ENCODE measurements at regions not wholly inside any gene's neighbourhood (a gene's known extent, or its start where the extent isn't known, plus 50 kb on each side); places are given as distances from the start of the nearest gene placed in this dataset.

GRCh38 chr16:51665436-51665998 is 514.4 kb upstream of the SALL1 start:
- DNase-seq = no peak
- peaks cover 0 to 20% (median 0%) of the 10 kb centered on the region in 3 donors for H3K27me3 ChIP-seq (ENCODE audit: control insufficient read depth in 3 of 3, insufficient read depth in 3 of 3, low read length in 2 of 3)
- no peak overlapping the region for H3K27ac ChIP-seq (ENCODE audit: low read depth in 1 of 2, low read length in 1 of 2)
- H3K36me3 ChIP-seq (ENCODE audit: control insufficient read depth in 4 of 4, insufficient read depth in 4 of 4, low read length in 4 of 4) = no peaks in the 10 kb centered on the region
- no peak overlapping the region for H3K4me3 ChIP-seq
- no peak for ATAC-seq (ENCODE audit: insufficient read depth, low FRiP score)
- WGBS, 2 donors = 90 to 93% methylated on average over 7 of the region's 7 CpGs
- no peak overlapping the region for H3K9ac ChIP-seq (ENCODE audit: insufficient read depth in 1 of 2, low read length in 2 of 2)
- TF ChIP-seq CTCF (IDR thresholded peaks at IDR 0.05; ENCODE audit: control extremely low read depth, extremely low read depth) = no peak
- no peaks in the 10 kb centered on the region for H3K9me3 ChIP-seq (ENCODE audit: control insufficient read depth in 4 of 4, insufficient read depth in 3 of 4, low read length in 3 of 4)
- no peaks in the 10 kb centered on the region for H3K4me1 ChIP-seq (ENCODE audit: control insufficient read depth in 5 of 5, insufficient read depth in 5 of 5, low read length in 5 of 5)

- H3K9ac ChIP-seq (ENCODE audit: insufficient read depth in 1 of 2, low read length in 2 of 2) = no peak overlapping the region
- no peak for ATAC-seq (ENCODE audit: insufficient read depth, low FRiP score)
- H3K27me3 ChIP-seq (ENCODE audit: control insufficient read depth in 3 of 3, insufficient read depth in 3 of 3, low read length in 2 of 3) = peaks cover 0 to 6% (median 0%) of the 10 kb centered on the region in 3 donors
- no peaks in the 10 kb centered on the region for H3K4me1 ChIP-seq (ENCODE audit: control insufficient read depth in 5 of 5, insufficient read depth in 5 of 5, low read length in 5 of 5)
- no peak overlapping the region for H3K4me3 ChIP-seq
- WGBS, 2 donors = 85 to 86% methylated on average over 8 of the region's 8 CpGs
- no peak for DNase-seq
- no peak for TF ChIP-seq CTCF (IDR thresholded peaks at IDR 0.05; ENCODE audit: control extremely low read depth, extremely low read depth)
- H3K27ac ChIP-seq (ENCODE audit: low read depth in 1 of 2, low read length in 1 of 2) = no peak overlapping the region
- peaks cover 0 to 6% (median 3%) of the 10 kb centered on the region in 4 donors for H3K9me3 ChIP-seq (ENCODE audit: control insufficient read depth in 4 of 4, insufficient read depth in 3 of 4, low read length in 3 of 4)
- no peaks in the 10 kb centered on the region for H3K36me3 ChIP-seq (ENCODE audit: control insufficient read depth in 4 of 4, insufficient read depth in 4 of 4, low read length in 4 of 4)
These were observed 507.5 kb upstream of the SALL1 start for GRCh38 chr16:51658531-51658930.

- Histone ChIP-seq H3K4me1 (ENCODE audit: control insufficient read depth in 5 of 5, insufficient read depth in 5 of 5, low read length in 5 of 5) (no peaks in the 10 kb centered on the region), H3K27me3 (ENCODE audit: control insufficient read depth in 3 of 3, insufficient read depth in 3 of 3, low read length in 2 of 3) (peaks cover 0 to 6% (median 0%) of the 10 kb centered on the region in 3 donors), H3K4me3 (no peak overlapping the region), H3K9me3 (ENCODE audit: control insufficient read depth in 4 of 4, insufficient read depth in 3 of 4, low read length in 3 of 4) (peaks cover 0 to 6% (median 3%) of the 10 kb centered on the region in 4 donors), H3K36me3 (ENCODE audit: control insufficient read depth in 4 of 4, insufficient read depth in 4 of 4, low read length in 4 of 4) (no peaks in the 10 kb centered on the region), H3K9ac (ENCODE audit: insufficient read depth in 1 of 2, low read length in 2 of 2) (no peak overlapping the region), H3K27ac (ENCODE audit: low read depth in 1 of 2, low read length in 1 of 2) (no peak overlapping the region)
- no peak for TF ChIP-seq CTCF (IDR thresholded peaks at IDR 0.05; ENCODE audit: control extremely low read depth, extremely low read depth)
- DNase-seq (no peak), ATAC-seq (ENCODE audit: insufficient read depth, low FRiP score) (no peak)
- 37 to 56% methylated on average over 4 of the region's 4 CpGs for WGBS, 2 donors
These were observed 506.8 kb upstream of the SALL1 start for GRCh38 chr16:51657848-51658247.

- DNase-seq (no peak), ATAC-seq (ENCODE audit: insufficient read depth, low FRiP score) (no peak)
- Histone ChIP-seq H3K9me3 (ENCODE audit: control insufficient read depth in 4 of 4, insufficient read depth in 3 of 4, low read length in 3 of 4) (peaks cover 0 to 7% (median 3%) of the 10 kb centered on the region in 4 donors), H3K27ac (ENCODE audit: low read depth in 1 of 2, low read length in 1 of 2) (no peak overlapping the region), H3K4me1 (ENCODE audit: control insufficient read depth in 5 of 5, insufficient read depth in 5 of 5, low read length in 5 of 5) (peaks cover 0 to 11% (median 0%) of the 10 kb centered on the region in 5 donors), H3K27me3 (ENCODE audit: control insufficient read depth in 3 of 3, insufficient read depth in 3 of 3, low read length in 2 of 3) (peaks cover 0 to 8% (median 0%) of the 10 kb centered on the region in 3 donors), H3K36me3 (ENCODE audit: control insufficient read depth in 4 of 4, insufficient read depth in 4 of 4, low read length in 4 of 4) (no peaks in the 10 kb centered on the region), H3K9ac (ENCODE audit: insufficient read depth in 1 of 2, low read length in 2 of 2) (no peak overlapping the region), H3K4me3 (no peak overlapping the region)
- TF ChIP-seq CTCF (IDR thresholded peaks at IDR 0.05; ENCODE audit: control extremely low read depth, extremely low read depth) = no peak
- 54 to 74% methylated on average over 2 of the region's 2 CpGs for WGBS, 2 donors
These were observed 504.2 kb upstream of the SALL1 start for GRCh38 chr16:51655249-51655648.

All from lung (tissue), 11 donors.